ENCODE measurements at regions not wholly inside any gene's neighbourhood (a gene's known extent, or its start where the extent isn't known, plus 50 kb on each side); places are given as distances from the start of the nearest gene placed in this dataset.

- H3K27ac Mint-ChIP-seq, result no peak overlapping the region
- H3K36me3 ChIP-seq (ENCODE audit: control insufficient read depth, insufficient read depth, low read length), result no peaks in the 10 kb centered on the region
- H3K9me3 ChIP-seq (ENCODE audit: control insufficient read depth, low read length), result no peaks in the 10 kb centered on the region
- DNase-seq, result no peak
- H3K36me3 Mint-ChIP-seq (ENCODE audit: low read depth), result no peaks in the 10 kb centered on the region
- WGBS, 2 experiments (ENCODE audit: insufficient coverage in 1 of 2, insufficient read length in 1 of 2), result 84 to 91% methylated on average over 2 to 3 of the region's 3 CpGs
- no peaks in the 10 kb centered on the region for H3K4me1 ChIP-seq (ENCODE audit: control insufficient read depth, insufficient read depth, low read length)
- H3K9ac ChIP-seq (ENCODE audit: extremely low read depth, low read length, poor library complexity, severe bottlenecking), result no peak overlapping the region
- no peak overlapping the region for H3K4me3 Mint-ChIP-seq
- no peaks in the 10 kb centered on the region for H3K4me1 Mint-ChIP-seq
- no peak overlapping the region for H3K27ac ChIP-seq (ENCODE audit: low read depth, low read length)
- H3K9me3 Mint-ChIP-seq, result no peaks in the 10 kb centered on the region
- peaks cover 3% of the 10 kb centered on the region for H3K27me3 Mint-ChIP-seq (ENCODE audit: insufficient read depth)
- H3K4me3 ChIP-seq (ENCODE audit: low read length), result no peak overlapping the region
- no peaks in the 10 kb centered on the region for H3K27me3 ChIP-seq (ENCODE audit: control insufficient read depth, insufficient read depth, low read length, poor library complexity, severe bottlenecking)
- no peak for TF ChIP-seq CTCF (conservative IDR thresholded peaks at IDR 0.05)
Measured at GRCh38 chr2:163505281-163505680, 230.5 kb downstream of the FIGN start.

- no peaks in the 10 kb centered on the region for H3K27me3 Mint-ChIP-seq (ENCODE audit: insufficient read depth)
- TF ChIP-seq CTCF (conservative IDR thresholded peaks at IDR 0.05), result no peak
- H3K27me3 ChIP-seq (ENCODE audit: control insufficient read depth, insufficient read depth, low read length, poor library complexity, severe bottlenecking), result no peaks in the 10 kb centered on the region
- no peak overlapping the region for H3K27ac ChIP-seq (ENCODE audit: low read depth, low read length)
- H3K4me1 ChIP-seq (ENCODE audit: control insufficient read depth, insufficient read depth, low read length), result no peaks in the 10 kb centered on the region
- no peak overlapping the region for H3K4me3 ChIP-seq (ENCODE audit: low read length)
- peaks cover 9% of the 10 kb centered on the region for H3K9me3 Mint-ChIP-seq
- H3K4me3 Mint-ChIP-seq, result no peak overlapping the region
- H3K9me3 ChIP-seq (ENCODE audit: control insufficient read depth, low read length), result no peaks in the 10 kb centered on the region
- H3K36me3 ChIP-seq (ENCODE audit: control insufficient read depth, insufficient read depth, low read length), result no peaks in the 10 kb centered on the region
- H3K36me3 Mint-ChIP-seq (ENCODE audit: low read depth), result no peaks in the 10 kb centered on the region
- WGBS, 2 experiments (ENCODE audit: insufficient coverage in 1 of 2, insufficient read length in 1 of 2), result 91 to 94% methylated on average over 6 to 13 of the region's 13 CpGs
- H3K27ac Mint-ChIP-seq, result no peak overlapping the region
- H3K4me1 Mint-ChIP-seq, result no peaks in the 10 kb centered on the region
- no peak for DNase-seq
- no peak overlapping the region for H3K9ac ChIP-seq (ENCODE audit: extremely low read depth, low read length, poor library complexity, severe bottlenecking)
Measured at GRCh38 chr2:163493359-163494298, 242.2 kb downstream of the FIGN start.

- H3K36me3 Mint-ChIP-seq (ENCODE audit: low read depth), result no peaks in the 10 kb centered on the region
- H3K4me3 ChIP-seq (ENCODE audit: low read length), result no peak overlapping the region
- H3K4me1 ChIP-seq (ENCODE audit: control insufficient read depth, insufficient read depth, low read length), result no peaks in the 10 kb centered on the region
- no peak overlapping the region for H3K4me3 Mint-ChIP-seq
- no peaks in the 10 kb centered on the region for H3K27me3 ChIP-seq (ENCODE audit: control insufficient read depth, insufficient read depth, low read length, poor library complexity, severe bottlenecking)
- no peaks in the 10 kb centered on the region for H3K9me3 ChIP-seq (ENCODE audit: control insufficient read depth, low read length)
- no peaks in the 10 kb centered on the region for H3K27me3 Mint-ChIP-seq (ENCODE audit: insufficient read depth)
- no peaks in the 10 kb centered on the region for H3K4me1 Mint-ChIP-seq
- H3K36me3 ChIP-seq (ENCODE audit: control insufficient read depth, insufficient read depth, low read length), result no peaks in the 10 kb centered on the region
- no peak for TF ChIP-seq CTCF (conservative IDR thresholded peaks at IDR 0.05)
- DNase-seq, result no peak
- WGBS, 2 experiments (ENCODE audit: insufficient coverage in 1 of 2, insufficient read length in 1 of 2), result 89 to 95% methylated on average over 1 to 2 of the region's 2 CpGs
- H3K27ac Mint-ChIP-seq, result no peak overlapping the region
- H3K9ac ChIP-seq (ENCODE audit: extremely low read depth, low read length, poor library complexity, severe bottlenecking), result no peak overlapping the region
- H3K27ac ChIP-seq (ENCODE audit: low read depth, low read length), result no peak overlapping the region
- no peaks in the 10 kb centered on the region for H3K9me3 Mint-ChIP-seq
Measured at GRCh38 chr2:163491850-163492249, 244.0 kb downstream of the FIGN start.

Measured in endodermal cell (in vitro differentiated cells).